ENCODE measurements at regions not wholly inside any gene's neighbourhood (a gene's known extent, or its start where the extent isn't known, plus 50 kb on each side); places are given as distances from the start of the nearest gene placed in this dataset.

DNA sequence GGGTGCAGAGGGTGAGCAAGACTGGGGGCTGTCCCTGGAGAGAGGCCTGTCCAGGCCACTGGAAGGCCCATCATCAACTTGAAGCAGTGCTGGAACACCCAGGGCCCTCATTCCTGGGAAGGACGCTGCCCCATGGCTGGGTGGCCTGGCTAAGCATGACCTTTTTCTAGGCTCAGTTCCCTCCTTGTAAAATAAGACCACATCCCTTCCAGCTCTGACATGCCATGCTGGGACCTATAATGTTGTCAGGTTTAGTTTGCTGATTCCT, 62.8 kb downstream of the SYNE3 start (continued):
- TF ChIP-seq, protein P1, sequence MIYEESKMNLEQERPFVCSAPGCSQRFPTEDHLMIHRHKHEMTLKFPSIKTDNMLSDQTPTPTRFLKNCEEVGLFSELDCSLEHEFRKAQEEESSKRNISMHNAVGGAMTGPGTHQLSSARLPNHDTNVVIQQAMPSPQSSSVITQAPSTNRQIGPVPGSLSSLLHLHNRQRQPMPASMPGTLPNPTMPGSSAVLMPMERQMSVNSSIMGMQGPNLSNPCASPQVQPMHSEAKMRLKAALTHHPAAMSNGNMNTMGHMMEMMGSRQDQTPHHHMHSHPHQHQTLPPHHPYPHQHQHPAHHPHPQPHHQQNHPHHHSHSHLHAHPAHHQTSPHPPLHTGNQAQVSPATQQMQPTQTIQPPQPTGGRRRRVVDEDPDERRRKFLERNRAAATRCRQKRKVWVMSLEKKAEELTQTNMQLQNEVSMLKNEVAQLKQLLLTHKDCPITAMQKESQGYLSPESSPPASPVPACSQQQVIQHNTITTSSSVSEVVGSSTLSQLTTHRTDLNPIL (CRISPR knock-in tag; IDR thresholded peaks at IDR 0.05; ENCODE audit: low read depth): no peak
- TF ChIP-seq ZNF70 (CRISPR knock-in tag; IDR thresholded peaks at IDR 0.05): no peak
- no peak for TF ChIP-seq ZNF565 (CRISPR knock-in tag; conservative IDR thresholded peaks at IDR 0.05; ENCODE audit: low read depth)

DNA sequence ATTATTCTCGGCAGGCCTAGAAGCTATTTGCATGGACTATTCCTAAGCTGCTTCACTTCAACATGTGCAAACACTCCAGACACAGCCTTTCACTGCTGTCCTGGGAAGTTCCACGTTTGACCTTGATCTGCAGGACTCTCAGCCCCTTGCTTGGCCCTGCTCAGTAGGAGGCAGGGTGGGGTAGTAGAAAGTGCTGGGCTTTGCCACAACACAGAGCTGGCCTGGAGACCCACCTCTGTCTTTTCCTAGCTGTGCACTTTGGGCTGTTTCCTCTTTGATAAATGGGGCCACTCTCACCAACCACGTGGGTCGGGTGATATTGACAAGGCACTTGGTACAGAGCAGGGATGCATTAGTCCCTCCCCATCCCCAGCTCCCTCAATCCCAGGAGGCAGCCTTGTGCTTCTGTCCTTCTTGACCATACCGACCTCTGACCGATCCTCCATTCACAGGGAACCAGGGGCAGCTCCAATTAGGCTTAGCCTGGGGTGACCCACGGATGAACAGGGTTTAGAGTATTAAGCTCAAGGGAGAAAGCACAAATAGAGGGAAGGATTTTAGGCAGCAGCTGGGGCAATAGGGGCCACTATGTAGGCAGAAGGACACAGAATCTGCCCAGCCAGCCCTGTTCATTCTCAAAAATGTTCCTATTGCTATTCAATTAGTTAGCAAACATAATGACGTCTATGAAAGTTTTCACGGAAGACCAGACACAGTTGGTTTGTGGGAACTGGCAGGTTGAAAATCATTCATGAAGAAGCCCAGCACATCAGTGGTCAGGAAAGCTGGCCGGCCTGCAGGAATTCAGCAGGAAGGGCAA, 63.3 kb downstream of the SYNE3 start:
- TF ChIP-seq PPARA (CRISPR knock-in tag; IDR thresholded peaks at IDR 0.05; ENCODE audit: borderline replicate concordance): no peak
- no peak for TF ChIP-seq BACH2 (CRISPR knock-in tag; IDR thresholded peaks at IDR 0.05; ENCODE audit: borderline replicate concordance)
- TF ChIP-seq ZNF70 (CRISPR knock-in tag; IDR thresholded peaks at IDR 0.05): no peak
- TF ChIP-seq, protein P2, sequence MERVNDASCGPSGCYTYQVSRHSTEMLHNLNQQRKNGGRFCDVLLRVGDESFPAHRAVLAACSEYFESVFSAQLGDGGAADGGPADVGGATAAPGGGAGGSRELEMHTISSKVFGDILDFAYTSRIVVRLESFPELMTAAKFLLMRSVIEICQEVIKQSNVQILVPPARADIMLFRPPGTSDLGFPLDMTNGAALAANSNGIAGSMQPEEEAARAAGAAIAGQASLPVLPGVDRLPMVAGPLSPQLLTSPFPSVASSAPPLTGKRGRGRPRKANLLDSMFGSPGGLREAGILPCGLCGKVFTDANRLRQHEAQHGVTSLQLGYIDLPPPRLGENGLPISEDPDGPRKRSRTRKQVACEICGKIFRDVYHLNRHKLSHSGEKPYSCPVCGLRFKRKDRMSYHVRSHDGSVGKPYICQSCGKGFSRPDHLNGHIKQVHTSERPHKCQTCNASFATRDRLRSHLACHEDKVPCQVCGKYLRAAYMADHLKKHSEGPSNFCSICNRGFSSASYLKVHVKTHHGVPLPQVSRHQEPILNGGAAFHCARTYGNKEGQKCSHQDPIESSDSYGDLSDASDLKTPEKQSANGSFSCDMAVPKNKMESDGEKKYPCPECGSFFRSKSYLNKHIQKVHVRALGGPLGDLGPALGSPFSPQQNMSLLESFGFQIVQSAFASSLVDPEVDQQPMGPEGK (CRISPR knock-in tag; IDR thresholded peaks at IDR 0.05; ENCODE audit: borderline replicate concordance): no peak
- no peak for TF ChIP-seq ZC3H10 (CRISPR knock-in tag; IDR thresholded peaks at IDR 0.05)
- TF ChIP-seq ARNTL (CRISPR knock-in tag; IDR thresholded peaks at IDR 0.05; ENCODE audit: borderline replicate concordance, low read depth): no peak
- TF ChIP-seq ZNF8 (CRISPR knock-in tag; IDR thresholded peaks at IDR 0.05): no peak
- ATAC-seq: no peak

DNA sequence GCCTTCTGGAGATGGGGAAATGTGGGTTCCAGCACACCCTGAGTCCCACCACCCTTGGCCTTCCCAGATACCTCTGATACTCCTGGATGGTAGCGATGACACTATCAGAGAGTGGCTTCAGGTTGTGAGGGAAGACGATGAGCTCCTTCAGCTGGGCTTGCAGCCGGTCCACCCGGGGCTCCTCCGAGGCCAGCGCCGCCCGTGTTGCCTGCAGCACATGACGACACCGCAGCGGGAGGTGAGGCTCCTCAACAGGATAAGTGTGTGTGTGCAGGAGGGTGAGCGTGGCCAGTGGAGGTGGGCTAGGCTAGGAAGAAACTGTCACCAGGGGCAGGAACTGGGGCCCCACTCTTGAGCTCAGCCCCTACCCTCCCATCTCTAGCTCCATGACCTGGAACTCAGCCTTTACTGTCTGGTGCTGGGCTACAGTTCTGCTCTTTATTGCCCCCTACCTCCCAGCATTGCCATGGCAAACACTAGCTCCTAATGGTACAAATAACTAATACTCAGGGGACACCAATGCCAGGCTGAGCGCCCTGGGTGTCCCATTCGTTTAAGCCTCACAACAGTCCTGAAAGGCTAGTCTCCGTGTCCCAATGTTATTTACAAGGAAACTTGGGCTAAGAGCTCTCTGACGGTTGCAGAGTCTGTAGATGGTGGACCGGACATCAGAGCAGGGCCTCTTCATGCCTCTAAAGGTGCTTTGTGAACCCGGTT, 64.1 kb downstream of the SYNE3 start:
- TF ChIP-seq PPARA (CRISPR knock-in tag; IDR thresholded peaks at IDR 0.05; ENCODE audit: borderline replicate concordance): no peak
- no peak for TF ChIP-seq OSR1 (CRISPR knock-in tag; IDR thresholded peaks at IDR 0.05)
- ATAC-seq: peak; percentile 89

DNA sequence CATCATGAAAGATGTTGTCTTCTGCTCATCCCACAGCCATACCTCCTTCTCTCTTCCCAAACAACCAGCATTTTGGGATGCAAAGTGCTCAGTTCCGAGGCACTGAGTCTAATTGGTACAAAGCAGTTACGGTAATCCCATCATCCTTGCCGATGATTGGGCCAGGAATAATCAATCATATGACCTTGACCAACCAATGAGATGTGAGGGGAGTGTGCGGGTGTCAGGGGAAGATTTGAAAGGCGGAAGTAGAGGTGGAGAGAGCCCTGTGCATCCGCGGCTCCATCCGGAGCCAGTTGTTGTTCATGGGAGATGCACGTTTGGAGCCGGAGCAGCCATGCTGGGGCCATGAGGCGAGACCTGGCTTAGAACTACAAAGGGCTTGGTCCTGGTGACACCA, 67.3 kb downstream of the SYNE3 start:
- no peak for ATAC-seq
- no peak for TF ChIP-seq TCF4 (CRISPR knock-in tag; IDR thresholded peaks at IDR 0.05; ENCODE audit: borderline replicate concordance)
- no peak for TF ChIP-seq ZNF70 (CRISPR knock-in tag; IDR thresholded peaks at IDR 0.05)
- no peak for TF ChIP-seq ARNTL (CRISPR knock-in tag; IDR thresholded peaks at IDR 0.05; ENCODE audit: borderline replicate concordance, low read depth)
- TF ChIP-seq ISL1 (CRISPR knock-in tag; IDR thresholded peaks at IDR 0.05): no peak
- TF ChIP-seq, protein P1 (CRISPR knock-in tag; IDR thresholded peaks at IDR 0.05; ENCODE audit: low read depth): no peak
- no peak for TF ChIP-seq RARB (CRISPR knock-in tag; IDR thresholded peaks at IDR 0.05)
- no peak for TF ChIP-seq PPARA (CRISPR knock-in tag; IDR thresholded peaks at IDR 0.05; ENCODE audit: borderline replicate concordance)
- TF ChIP-seq, protein P2 (CRISPR knock-in tag; IDR thresholded peaks at IDR 0.05; ENCODE audit: borderline replicate concordance): no peak
- TF ChIP-seq ZC3H10 (CRISPR knock-in tag; IDR thresholded peaks at IDR 0.05): no peak
- TF ChIP-seq, protein P3, sequence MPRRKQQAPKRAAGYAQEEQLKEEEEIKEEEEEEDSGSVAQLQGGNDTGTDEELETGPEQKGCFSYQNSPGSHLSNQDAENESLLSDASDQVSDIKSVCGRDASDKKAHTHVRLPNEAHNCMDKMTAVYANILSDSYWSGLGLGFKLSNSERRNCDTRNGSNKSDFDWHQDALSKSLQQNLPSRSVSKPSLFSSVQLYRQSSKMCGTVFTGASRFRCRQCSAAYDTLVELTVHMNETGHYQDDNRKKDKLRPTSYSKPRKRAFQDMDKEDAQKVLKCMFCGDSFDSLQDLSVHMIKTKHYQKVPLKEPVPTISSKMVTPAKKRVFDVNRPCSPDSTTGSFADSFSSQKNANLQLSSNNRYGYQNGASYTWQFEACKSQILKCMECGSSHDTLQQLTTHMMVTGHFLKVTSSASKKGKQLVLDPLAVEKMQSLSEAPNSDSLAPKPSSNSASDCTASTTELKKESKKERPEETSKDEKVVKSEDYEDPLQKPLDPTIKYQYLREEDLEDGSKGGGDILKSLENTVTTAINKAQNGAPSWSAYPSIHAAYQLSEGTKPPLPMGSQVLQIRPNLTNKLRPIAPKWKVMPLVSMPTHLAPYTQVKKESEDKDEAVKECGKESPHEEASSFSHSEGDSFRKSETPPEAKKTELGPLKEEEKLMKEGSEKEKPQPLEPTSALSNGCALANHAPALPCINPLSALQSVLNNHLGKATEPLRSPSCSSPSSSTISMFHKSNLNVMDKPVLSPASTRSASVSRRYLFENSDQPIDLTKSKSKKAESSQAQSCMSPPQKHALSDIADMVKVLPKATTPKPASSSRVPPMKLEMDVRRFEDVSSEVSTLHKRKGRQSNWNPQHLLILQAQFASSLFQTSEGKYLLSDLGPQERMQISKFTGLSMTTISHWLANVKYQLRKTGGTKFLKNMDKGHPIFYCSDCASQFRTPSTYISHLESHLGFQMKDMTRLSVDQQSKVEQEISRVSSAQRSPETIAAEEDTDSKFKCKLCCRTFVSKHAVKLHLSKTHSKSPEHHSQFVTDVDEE (CRISPR knock-in tag; IDR thresholded peaks at IDR 0.05): no peak
- TF ChIP-seq ZNF565 (CRISPR knock-in tag; conservative IDR thresholded peaks at IDR 0.05; ENCODE audit: low read depth): no peak
- no peak for TF ChIP-seq BACH2 (CRISPR knock-in tag; IDR thresholded peaks at IDR 0.05; ENCODE audit: borderline replicate concordance)
- TF ChIP-seq ESRRG (CRISPR knock-in tag; IDR thresholded peaks at IDR 0.05): no peak
